HTR-8/SVneo (cell line): ENCODE measurements at regions not wholly inside any gene's neighbourhood (a gene's known extent, or its start where the extent isn't known, plus 50 kb on each side); places are given as distances from the start of the nearest gene placed in this dataset.

Source experiments
- DNase-seq: peaks from one replicate; pipeline ENCODE4 v3.0.0; 2011; ENCODE audit warnings: low spot score, mixed read lengths; ENCODE audit not compliant: insufficient read length
- FAIRE-seq: peaks from 2 replicates; lab custom pipeline; 2011; peaks lifted over from hg19 to GRCh38; lab: Jason Lieb, UNC

DNA sequence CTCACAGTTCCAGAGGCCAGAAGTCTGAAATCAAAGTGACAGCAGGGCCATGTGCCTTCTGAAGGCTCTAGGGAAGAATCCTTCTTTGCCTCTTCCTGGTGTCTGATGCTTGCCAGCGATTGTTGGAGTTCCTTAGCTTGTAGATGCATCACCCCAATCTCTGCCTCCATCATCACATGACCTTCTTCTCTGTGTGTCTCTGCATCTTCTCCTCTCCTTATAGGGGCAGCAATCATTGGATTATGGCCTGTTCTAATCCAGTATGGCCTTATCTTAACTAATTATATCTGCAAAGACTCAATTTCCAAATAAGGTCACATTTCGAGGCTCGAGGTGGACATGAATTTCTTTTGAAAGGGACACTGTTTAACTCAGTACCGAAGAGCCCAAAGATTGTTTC lies 71.7 kb upstream of the RAI2 start:
- DNase-seq = no peak
- FAIRE-seq = no peak

DNA sequence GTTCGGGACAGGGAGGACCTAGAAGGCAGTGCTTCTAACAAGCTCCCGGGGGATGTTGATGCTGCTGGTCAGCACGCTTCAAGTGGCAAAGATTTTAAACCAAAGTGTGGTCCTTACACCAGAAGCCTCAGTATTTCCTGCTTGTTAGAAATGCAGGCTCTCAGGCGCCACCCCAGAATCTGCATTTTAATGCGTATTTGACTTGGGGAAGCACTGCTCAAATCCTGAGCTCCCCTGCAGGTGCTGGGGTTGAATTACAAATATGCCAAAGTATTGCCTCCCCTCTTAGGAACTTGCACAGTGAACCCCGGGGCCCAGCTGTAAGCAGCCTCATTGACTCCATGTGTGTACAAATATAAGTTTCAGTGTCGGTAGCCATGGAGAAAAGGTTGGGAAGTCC lies 70.8 kb upstream of the RAI2 start:
- no peak for FAIRE-seq

DNA sequence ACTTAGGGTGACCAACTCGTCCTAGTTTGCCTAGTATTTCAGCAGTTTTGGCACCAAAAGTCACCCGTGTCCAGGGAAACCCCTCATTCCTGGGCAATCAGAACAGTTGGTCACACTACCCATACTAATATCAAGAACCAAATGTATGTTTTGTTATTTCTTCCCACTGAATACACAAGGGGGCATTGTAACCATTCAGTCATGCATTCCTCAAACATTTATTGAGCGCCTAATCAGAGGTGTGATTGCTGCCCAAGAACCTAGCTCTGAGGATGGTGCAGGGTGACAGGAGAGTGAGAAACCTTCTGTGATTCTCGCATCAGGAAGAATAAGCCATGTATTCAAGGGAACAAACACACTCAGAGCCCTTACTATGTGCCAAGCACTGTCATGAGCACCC lies 69.8 kb upstream of the RAI2 start:
- no peak for DNase-seq
- FAIRE-seq = no peak

More for the DNA sequence above, 70.8 kb upstream of the RAI2 start:
- no peak for DNase-seq

DNA sequence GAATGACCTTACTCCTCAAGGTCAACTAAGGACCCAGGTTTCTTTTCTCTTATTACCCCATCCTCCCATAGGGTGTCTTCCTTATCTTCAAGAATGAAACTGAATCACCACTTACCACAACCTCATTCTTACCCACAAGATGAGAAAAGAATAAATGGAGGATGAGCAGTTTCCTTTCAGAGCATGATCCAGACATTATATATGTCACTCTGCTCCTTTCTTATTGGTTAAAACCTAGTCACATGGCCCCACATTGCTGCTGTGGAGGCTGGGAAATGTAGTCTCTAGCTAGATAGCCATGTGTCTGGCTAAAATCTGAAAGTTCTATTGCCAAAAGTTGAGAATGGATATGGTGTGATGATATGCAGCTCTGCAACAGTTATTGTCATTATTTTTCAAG lies 62.4 kb upstream of the RAI2 start:
- FAIRE-seq = no peak
- no peak for DNase-seq

DNA sequence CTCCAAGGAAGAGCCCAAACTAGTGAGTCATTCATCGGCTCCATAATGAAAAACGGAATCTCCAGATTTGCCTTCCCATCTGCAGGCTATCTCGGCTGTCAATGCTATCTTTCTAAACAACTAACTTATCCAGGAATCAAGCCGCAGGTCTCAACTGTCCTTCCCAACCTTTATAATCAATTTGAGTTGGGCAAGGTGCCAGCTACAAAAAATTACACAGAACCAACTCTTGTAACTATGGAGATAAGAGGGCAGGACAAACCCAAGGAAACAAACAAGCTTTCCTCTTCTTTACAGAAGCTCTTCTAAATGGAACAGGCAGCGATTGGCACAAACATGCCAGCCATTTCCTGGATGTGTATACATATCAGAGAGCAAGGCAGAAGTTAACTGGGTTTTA lies 61.2 kb upstream of the RAI2 start:
- FAIRE-seq = no peak
- no peak for DNase-seq

DNA sequence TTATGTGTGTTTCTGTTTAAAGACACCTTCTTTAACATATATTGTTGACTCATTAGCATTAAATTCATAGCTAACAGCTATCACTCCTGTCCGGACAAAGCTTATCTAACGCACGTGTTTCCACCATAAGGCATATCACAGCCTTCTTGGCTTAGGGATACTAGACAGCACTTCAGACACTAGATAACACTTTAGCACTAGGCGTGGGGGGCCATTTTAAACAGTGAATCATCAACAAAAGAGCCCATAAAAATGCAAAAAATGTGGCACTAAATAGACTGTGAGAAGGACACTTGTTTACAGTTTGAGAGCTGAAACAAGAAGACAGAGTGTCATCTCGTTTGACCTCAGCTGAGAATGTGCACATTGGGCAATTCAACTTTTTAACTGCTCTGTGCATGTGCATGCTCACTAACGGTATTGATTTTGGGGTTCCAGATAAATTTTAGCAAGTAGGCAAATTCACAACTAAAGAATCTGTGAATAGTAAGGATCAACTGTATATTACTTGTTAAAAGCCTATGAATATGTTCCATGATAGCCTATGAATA lies 58.9 kb upstream of the RAI2 start:
- FAIRE-seq (no peak), DNase-seq (no peak)

DNA sequence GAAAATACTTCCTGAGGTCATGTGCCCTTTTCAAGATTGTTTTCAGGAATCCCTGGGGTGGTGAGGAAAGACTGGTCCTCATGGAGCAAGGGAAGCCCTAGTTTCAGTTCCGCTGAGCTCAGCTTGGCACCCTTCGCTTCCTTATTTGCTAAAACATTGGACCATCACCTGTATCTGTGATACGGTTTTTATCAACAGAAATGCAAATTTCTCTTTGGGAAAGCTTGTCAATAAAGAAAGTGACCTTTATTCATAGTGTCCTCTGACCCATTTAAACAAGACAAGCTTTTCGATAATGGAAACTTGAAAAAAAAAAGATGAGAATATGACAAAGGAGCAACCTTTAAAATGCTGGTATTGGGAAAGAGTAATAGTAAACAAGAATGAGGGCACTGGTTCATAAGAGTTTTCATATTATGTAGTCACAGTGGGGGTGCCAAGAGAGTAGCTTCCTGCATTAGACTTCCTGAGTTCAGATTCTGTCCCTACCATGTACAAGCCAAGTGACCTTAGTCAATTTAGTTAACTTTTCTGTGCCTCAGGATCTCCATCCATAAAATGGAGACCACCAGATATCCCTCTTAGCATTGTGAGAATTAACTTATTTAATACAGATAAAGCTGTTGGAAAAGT lies 57.0 kb upstream of the RAI2 start:
- FAIRE-seq (no peak), DNase-seq (no peak)

DNA sequence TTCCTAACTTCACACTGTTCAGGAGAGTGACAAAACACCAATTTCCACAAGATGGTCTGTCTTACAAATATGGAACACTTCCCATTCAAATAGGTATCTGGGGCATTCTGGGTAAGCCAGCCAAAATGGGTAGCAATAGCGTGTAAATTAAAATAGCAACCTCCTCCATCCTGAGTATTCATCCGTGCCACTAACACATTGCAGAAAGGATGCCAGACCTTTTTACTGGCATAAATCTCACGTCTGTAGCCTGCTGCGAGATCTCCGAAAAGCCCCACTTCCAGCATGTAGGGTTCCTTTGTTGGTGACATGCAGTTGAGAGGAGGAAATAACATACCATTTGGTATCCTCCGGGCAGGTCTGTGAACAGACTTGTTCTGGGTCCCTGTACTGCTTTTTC lies 52.7 kb upstream of the RAI2 start:
- FAIRE-seq (no peak), DNase-seq (no peak)
